SK-MEL-5 (cell line): ENCODE measurements at regions not wholly inside any gene's neighbourhood (a gene's known extent, or its start where the extent isn't known, plus 50 kb on each side); places are given as distances from the start of the nearest gene placed in this dataset.
"Not testable (repeated sequence)": the region's sequence is repeated elsewhere in the genome, so short reads cannot be mapped to it uniquely, and the experiment has no call there.

ENCODE experiments used
- DNase-seq: peaks from one replicate; pipeline ENCODE4 v3.0.0-alpha.2; 2016; ENCODE audit warnings: low read depth, low spot score
- in situ Hi-C: cut with HindIII; loops from 2 replicates; pipeline ENCODE4 v1.10.0; 2016; ENCODE audit warnings: low sequenced_read_pairs, high pct_unique_total_duplicates, low pct_unique_long_range_greater_than_20kb

- peak; percentile 40 for DNase-seq
Measured at GRCh38 chr4:57303012-57303751, 193.0 kb upstream of the IGFBP7 start.

DNA sequence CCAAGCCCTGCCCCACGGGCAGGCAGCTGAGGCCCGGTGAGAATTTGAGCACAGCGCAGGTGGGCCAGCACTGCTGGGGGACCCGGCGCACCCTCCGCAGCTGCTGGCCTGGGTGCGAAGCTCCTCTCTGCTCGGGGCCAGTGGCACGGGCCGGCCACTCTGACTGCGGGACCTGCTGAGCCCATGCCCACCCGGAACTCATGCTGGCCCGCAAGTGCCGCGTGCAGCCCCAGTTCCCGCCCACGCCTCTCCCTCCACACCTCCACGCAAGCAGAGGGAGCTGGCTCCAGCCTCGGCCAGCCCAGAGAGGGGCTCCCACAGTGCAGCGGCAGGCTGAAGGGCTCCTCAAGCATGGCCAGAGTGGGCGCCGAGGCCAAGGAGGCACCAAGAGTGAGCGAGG, 190.1 kb upstream of the IGFBP7 start:
- DNase-seq, in situ Hi-C loops: not testable (repeated sequence)

More at GRCh38 chr4:57303012-57303751, 193.0 kb upstream of the IGFBP7 start:
- in situ Hi-C loops = no loop called here

- in situ Hi-C loops = no loop called here
- no peak for DNase-seq
Measured at GRCh38 chr4:57291911-57292310, 181.7 kb upstream of the IGFBP7 start.

DNA sequence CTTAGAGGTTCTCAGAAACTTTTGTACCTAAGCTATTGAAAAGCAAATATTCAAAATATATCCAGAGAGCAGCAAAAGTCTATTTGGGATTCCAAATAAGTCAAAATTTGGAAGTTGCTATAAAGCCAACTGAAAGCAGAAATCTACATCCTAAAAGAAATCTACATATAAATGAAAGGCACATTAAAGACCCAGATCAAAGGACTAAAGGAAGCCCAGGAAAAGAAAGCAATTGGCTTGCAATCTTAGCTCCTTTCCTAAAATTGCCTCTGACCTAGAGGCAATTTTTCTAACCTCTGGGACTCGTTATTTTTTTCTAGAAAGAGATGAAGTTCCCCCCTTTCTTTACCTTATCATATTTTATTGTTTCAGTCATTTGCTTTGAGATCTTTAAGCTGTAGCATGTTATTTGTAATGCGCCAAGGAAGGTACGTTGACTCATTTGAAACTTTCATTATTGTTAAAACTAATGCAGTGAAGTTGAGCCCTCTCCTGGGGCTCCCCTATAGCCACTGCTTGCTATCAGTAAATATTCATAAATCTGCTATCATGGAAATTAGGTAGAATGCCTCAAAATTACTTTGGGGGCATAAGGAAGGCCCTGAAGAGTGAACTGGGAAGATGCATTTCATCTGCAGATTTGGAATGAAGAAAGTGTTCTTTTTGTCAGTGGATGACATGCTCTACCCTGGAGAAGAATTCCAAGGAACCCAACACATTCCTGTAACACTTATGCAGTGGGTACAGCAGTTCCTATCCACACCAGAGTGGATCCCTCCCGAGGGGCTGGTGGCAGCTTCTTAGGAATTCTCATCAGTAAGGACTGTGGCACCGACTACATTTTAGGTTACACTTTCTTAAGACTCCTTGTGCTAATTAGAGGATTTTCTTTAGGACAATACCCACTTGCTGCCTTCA, 177.8 kb upstream of the IGFBP7 start:
- in situ Hi-C loops = no loop called here
- DNase-seq = no peak

DNA sequence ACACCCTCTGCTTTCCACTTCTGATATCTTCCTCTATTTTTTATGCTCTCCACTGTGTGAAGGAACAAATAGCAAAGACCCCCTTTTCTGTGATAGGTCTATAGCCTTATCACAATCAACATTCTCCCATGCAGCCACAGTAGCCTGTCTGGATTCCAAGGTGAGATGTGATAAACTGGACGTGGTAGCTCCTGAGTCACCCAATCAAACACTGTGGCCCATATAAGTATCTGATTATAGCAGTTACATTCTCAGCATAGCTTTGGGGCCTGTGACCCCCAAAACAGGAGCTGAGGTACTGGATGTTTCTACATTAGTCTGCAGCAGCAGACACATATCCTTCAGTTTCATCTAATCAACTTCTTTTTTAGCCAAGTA, 172.7 kb upstream of the IGFBP7 start:
- DNase-seq = no peak
- in situ Hi-C loops = no loop called here

DNA sequence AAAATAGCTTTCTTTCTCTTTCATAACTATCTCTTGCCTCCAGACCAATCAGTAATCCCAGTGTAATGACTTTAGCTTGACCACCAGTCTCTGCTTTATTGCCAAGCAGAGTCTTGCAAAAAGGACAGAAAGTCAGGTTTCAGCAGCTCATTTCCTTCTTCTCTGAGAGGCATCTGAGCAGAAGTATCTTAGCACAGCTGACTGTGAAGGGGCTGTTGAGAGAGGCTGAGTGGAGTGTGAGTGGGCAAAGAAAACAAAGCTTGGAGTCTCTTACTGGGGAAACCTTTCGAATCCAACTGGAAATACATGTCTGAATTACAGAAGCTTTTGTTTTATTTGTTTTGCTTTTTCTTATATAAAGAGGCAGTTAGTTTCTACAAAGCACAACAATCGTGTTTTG, 170.3 kb upstream of the IGFBP7 start:
- in situ Hi-C loops = no loop called here
- DNase-seq = no peak

GRCh38 chr4:57278780-57279179, 168.6 kb upstream of the IGFBP7 start:
- in situ Hi-C loops = no loop called here
- DNase-seq = no peak

DNA sequence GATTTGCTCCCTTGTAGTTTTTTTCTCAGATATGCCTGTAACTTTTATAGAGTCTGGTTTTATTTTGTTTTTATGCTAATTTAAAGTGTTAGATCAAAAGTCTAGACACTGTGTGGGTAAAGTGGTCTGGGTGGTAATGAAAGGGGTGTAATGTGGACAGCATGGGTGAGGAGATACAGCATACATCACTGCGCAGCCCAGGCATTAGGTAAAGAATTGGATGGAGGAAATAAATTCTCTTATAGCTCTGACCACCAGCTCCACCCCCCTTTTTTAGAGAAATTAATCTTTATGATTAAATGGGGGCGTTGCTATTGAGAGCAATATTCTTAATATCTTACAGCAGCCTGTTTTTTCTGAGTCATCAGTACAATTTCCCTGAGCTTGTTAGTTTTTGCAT, 163.9 kb upstream of the IGFBP7 start:
- in situ Hi-C loops = no loop called here
- no peak for DNase-seq

DNA sequence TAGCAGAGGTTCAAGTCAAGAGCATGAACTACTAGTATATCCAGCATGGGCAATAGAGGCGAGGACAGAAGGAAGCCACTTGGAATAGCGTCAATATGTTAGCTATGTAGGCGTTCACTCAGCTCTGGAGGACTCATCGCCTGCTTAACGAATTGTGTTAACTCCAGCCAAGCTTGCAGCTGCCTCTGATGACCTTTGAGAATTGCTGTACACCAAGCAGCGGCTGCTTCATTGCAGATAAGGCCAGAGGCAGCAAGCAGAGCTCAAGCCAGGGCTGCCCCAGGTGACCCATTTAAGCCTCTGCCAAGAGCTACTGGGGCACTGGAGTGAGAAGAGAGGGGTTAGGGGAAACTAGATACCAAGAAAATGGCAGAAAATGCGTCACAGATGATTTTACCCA, 160.2 kb upstream of the IGFBP7 start:
- no peak for DNase-seq
- in situ Hi-C loops = no loop called here

DNA sequence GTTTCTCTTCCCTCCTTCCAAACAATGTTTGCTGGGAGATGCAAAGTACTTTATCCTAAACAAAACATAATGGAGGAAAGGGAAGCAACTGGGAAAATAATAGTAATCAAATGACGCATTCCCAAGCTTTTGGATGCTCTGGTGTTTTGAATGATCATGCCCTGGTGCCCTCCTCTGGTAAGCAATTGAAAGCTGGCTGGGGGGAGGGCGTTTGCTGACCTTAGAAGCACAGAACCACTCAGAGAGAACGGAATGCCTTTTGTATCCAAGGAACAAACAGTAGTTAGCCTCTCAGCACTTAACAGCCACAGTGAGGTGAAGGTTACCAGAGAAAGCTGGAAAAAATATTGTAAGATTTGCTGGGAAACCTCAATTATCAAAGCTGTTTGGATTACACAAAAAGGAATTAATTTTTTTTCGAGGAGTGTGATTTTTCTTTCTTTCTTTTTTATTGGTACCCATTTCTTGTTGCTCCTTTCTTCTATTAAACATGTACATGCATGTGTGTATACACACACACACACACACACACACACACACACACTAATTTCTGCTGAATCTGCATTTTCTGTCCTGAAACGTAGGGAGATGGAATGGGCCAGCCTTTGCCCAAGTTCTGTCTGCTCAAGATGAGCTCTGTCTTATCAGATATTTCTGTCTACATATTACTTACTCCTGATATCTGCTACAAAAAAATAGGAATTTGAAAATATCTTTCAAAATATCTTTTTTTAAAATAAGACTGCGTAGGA, 155.8 kb upstream of the IGFBP7 start:
- in situ Hi-C loops = no loop called here
- DNase-seq = peak; percentile 19

- in situ Hi-C loops = no loop called here
Measured at GRCh38 chr4:57254754-57255153, 144.6 kb upstream of the IGFBP7 start.

DNA sequence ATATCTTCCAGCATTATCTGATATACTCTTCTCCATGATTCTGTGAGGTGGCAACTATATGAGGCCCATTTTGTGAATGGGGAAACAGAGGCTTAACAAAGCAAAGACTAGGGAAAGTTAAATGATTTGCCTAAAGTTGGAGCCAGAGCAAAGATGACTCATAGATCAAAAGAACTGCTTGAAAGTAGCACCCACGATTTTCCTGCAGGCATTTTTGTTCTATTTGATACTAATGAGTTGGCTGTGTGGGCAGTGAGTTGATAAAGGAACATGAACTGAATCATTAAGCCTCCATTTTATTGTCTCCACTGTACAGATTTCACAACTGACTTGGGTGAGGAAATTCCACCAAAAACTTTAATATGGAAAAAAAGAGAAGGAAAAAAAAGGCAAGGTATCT, 138.9 kb upstream of the IGFBP7 start:
- in situ Hi-C loops = no loop called here
- no peak for DNase-seq

More at GRCh38 chr4:57254754-57255153, 144.6 kb upstream of the IGFBP7 start:
- no peak for DNase-seq

- DNase-seq = no peak
- in situ Hi-C loops = no loop called here
Measured at GRCh38 chr4:57243076-57243475, 132.9 kb upstream of the IGFBP7 start.

DNA sequence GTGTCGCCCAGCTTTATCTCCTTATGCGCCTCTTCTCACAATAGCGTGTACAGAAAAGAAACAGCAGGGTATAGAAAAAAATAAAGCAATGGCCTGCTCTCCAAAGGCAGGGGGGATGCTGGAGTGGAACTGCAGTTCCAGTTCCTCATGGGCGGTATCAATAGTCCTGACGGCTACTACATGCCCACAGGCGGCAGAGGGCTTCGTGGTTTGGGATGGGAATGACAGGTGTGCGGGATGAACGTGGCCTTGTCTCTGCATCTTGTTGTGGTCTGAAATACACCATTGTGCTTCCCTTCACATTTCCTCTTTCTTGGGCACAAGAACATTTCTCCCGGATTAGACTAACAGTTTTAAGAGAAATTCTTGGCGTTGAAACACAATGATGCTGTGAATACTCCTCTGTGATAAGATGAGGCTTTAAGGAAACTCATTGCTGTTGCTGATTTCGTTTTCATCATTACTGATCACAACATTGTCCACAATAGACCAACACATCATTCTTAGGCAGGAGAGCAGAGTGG, 124.1 kb upstream of the IGFBP7 start:
- peak; percentile 61 for DNase-seq
- in situ Hi-C loops = no loop called here

DNA sequence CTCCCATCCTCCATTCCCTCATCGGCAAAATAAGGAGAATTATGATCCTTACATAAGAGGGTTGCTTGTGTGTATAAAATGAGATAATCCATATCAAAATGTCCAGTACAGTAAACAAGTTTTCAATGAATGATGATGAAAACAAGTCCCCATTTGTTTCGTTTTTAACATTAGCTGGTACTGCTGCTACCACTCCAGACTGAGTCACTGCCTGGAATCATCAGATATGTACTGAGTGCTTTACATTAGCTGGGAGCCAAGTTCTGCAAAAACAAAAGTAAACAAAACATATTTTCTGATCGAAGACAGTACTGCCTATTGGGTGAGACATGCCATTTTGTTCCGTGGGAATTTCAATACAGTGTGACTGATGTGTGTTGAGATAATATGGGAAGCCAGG, 123.2 kb upstream of the IGFBP7 start:
- peak; percentile 9 for DNase-seq
- in situ Hi-C loops = no loop called here

DNA sequence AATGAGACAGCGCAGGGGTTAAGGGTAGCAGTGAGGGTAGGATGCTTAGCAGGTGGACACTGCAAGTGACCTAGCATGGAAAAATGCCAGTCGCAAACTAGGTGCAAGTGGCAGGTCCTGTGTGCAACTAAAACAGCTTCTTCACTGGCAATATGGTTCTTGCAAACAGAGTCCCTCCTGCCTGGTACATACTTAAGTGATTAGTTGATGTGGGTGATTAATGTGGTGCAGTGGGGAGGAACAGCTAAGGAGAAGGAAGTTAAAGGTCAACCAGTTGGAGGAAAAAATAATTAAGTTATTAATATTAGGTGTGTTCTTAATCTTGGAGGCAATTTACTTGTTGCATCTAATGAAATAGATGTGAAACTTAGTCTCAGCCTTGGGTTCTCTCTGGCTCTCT, 121.6 kb upstream of the IGFBP7 start:
- no peak for DNase-seq

GRCh38 chr4:57220734-57221133, 110.5 kb upstream of the IGFBP7 start:
- no peak for DNase-seq
- in situ Hi-C loops = no loop called here

More for the DNA sequence above, 121.6 kb upstream of the IGFBP7 start:
- in situ Hi-C loops = no loop called here

DNA sequence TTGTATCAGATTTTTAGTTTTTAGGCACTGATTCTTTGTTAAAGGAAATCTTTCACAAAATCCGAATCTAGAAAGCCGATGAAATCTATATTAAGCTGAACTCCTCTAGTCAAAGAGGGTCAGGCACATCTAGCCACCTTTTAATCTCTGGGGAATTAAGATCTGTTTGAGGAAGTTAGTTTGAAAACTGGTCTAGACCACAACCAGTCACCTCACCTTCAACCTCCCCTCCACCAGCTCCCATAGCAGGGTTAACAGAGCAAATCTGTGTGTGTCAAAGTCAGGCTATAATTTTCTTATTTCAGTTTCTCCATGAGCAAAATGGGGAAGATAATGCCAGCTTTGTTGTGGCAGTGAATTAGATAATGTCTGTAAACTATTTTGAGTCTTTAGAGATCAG, 110.0 kb upstream of the IGFBP7 start:
- in situ Hi-C loops = no loop called here
- no peak for DNase-seq
